ENCODE measurements at regions not wholly inside any gene's neighbourhood (a gene's known extent, or its start where the extent isn't known, plus 50 kb on each side); places are given as distances from the start of the nearest gene placed in this dataset.

DNA sequence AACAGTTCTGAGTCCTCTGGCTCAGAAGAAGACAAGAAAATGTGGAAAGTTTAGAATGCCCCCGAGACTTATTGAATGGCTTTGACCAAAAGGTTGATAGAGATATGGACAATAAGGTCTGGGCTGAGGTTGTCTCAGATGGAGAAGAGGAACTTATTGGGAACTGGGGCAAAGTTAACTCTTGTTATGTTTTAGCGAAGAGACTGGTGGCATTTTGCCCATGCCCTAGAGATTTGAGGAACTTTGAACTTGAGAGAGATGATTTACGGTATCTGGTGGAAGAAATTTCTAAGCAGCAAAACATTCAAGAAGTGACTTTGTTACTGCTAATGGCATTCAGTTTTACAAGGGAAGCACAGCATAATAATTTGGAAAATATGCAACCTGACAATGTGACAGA is 1549.3 kb upstream of the ADGRL3 start:
- Histone ChIP-seq H3K27ac (ENCODE audit: extremely low read length, insufficient read depth, low read length) (no peak overlapping the region), H3K27me3 (ENCODE audit: control insufficient read depth in 1 of 2, insufficient read depth in 2 of 2, low read length in 2 of 2) (no peaks in the 10 kb centered on the region), H3K9ac (ENCODE audit: insufficient read depth, low read depth, low read length) (no peak overlapping the region), H3K4me1 (ENCODE audit: insufficient read depth, low read length) (no peaks in the 10 kb centered on the region), H2AFZ (ENCODE audit: low read length) (no peak overlapping the region), H4K20me1 (ENCODE audit: insufficient read depth, low read length) (no peaks in the 10 kb centered on the region), H3K4me3 (replicated peaks in 1 of 3; ENCODE audit: insufficient read depth in 1 of 3, low read depth in 2 of 3, low read length in 3 of 3) (no peak overlapping the region), H3K9me3 (ENCODE audit: low read length) (peaks cover 13% of the 10 kb centered on the region), H3K36me3 (replicated peaks in 1 of 2; ENCODE audit: control insufficient read depth in 1 of 2, insufficient read depth in 2 of 2, low read length in 2 of 2) (no peaks in the 10 kb centered on the region), H3K79me2 (ENCODE audit: insufficient read depth, low read length) (no peaks in the 10 kb centered on the region), H3K4me2 (ENCODE audit: low read depth, low read length) (no peak overlapping the region)
- CTCF ChIA-PET (ENCODE audit: low intra/inter-chr PET ratio, low total read pairs), result no interaction called here
- in situ Hi-C loops (cut with HindIII; ENCODE audit: extremely low pct_ligation_motif_present, low pct_unique_long_range_greater_than_20kb), result no loop called here
- POLR2A ChIA-PET, result no interaction called here
- intact Hi-C loops (cut with micrococcal nuclease; ENCODE audit: unreplicated experiment), result no loop called here
- WGBS (ENCODE audit: low lambda C conversion rate), result 1% methylated on average over 3 of the region's 3 CpGs
- no TSS peak for BruUV-seq (replicated peaks)
- ATAC-seq (no peak), FAIRE-seq (no peak), DNase-seq (ENCODE audit: low spot score) (no peak)
- no peak for TF ChIP-seq ZNF614 (CRISPR knock-in tag; IDR thresholded peaks at IDR 0.05; ENCODE audit: borderline replicate concordance)
- no peak for TF ChIP-seq FOXC1 (CRISPR knock-in tag; IDR thresholded peaks at IDR 0.05; ENCODE audit: borderline replicate concordance)
- no peak for TF ChIP-seq JDP2 (CRISPR knock-in tag; IDR thresholded peaks at IDR 0.05; ENCODE audit: borderline replicate concordance)
- TF ChIP-seq ZKSCAN8 (CRISPR knock-in tag; IDR thresholded peaks at IDR 0.05; ENCODE audit: borderline replicate concordance), result no peak
- TF ChIP-seq, protein P1, sequence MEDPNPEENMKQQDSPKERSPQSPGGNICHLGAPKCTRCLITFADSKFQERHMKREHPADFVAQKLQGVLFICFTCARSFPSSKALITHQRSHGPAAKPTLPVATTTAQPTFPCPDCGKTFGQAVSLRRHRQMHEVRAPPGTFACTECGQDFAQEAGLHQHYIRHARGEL (CRISPR knock-in tag; IDR thresholded peaks at IDR 0.05), result no peak
- TF ChIP-seq, protein P2, sequence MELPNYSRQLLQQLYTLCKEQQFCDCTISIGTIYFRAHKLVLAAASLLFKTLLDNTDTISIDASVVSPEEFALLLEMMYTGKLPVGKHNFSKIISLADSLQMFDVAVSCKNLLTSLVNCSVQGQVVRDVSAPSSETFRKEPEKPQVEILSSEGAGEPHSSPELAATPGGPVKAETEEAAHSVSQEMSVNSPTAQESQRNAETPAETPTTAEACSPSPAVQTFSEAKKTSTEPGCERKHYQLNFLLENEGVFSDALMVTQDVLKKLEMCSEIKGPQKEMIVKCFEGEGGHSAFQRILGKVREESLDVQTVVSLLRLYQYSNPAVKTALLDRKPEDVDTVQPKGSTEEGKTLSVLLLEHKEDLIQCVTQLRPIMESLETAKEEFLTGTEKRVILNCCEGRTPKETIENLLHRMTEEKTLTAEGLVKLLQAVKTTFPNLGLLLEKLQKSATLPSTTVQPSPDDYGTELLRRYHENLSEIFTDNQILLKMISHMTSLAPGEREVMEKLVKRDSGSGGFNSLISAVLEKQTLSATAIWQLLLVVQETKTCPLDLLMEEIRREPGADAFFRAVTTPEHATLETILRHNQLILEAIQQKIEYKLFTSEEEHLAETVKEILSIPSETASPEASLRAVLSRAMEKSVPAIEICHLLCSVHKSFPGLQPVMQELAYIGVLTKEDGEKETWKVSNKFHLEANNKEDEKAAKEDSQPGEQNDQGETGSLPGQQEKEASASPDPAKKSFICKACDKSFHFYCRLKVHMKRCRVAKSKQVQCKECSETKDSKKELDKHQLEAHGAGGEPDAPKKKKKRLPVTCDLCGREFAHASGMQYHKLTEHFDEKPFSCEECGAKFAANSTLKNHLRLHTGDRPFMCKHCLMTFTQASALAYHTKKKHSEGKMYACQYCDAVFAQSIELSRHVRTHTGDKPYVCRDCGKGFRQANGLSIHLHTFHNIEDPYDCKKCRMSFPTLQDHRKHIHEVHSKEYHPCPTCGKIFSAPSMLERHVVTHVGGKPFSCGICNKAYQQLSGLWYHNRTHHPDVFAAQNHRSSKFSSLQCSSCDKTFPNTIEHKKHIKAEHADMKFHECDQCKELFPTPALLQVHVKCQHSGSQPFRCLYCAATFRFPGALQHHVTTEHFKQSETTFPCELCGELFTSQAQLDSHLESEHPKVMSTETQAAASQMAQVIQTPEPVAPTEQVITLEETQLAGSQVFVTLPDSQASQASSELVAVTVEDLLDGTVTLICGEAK (IDR thresholded peaks at IDR 0.05), result no peak
- TF ChIP-seq, protein P2 (CRISPR knock-in tag; IDR thresholded peaks at IDR 0.05), result no peak
- TF ChIP-seq, protein P3, sequence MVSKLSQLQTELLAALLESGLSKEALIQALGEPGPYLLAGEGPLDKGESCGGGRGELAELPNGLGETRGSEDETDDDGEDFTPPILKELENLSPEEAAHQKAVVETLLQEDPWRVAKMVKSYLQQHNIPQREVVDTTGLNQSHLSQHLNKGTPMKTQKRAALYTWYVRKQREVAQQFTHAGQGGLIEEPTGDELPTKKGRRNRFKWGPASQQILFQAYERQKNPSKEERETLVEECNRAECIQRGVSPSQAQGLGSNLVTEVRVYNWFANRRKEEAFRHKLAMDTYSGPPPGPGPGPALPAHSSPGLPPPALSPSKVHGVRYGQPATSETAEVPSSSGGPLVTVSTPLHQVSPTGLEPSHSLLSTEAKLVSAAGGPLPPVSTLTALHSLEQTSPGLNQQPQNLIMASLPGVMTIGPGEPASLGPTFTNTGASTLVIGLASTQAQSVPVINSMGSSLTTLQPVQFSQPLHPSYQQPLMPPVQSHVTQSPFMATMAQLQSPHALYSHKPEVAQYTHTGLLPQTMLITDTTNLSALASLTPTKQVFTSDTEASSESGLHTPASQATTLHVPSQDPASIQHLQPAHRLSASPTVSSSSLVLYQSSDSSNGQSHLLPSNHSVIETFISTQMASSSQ (IDR thresholded peaks at IDR 0.05; ENCODE audit: low read depth), result no peak
- TF ChIP-seq, protein P3 (CRISPR knock-in tag; IDR thresholded peaks at IDR 0.05; ENCODE audit: borderline replicate concordance), result no peak
- TF ChIP-seq NFKBIZ (CRISPR knock-in tag; IDR thresholded peaks at IDR 0.05), result no peak
- TF ChIP-seq, protein P4, sequence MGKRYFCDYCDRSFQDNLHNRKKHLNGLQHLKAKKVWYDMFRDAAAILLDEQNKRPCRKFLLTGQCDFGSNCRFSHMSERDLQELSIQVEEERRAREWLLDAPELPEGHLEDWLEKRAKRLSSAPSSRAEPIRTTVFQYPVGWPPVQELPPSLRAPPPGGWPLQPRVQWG (CRISPR knock-in tag; IDR thresholded peaks at IDR 0.05; ENCODE audit: borderline replicate concordance, low read depth), result no peak
